ENCODE measurements at regions not wholly inside any gene's neighbourhood (a gene's known extent, or its start where the extent isn't known, plus 50 kb on each side); places are given as distances from the start of the nearest gene placed in this dataset.

- intact Hi-C loops (cut with micrococcal nuclease; ENCODE audit: unreplicated experiment): no loop called here
- H3K79me2 ChIP-seq (ENCODE audit: low read depth): no peaks in the 10 kb centered on the region
- no TSS peak for BruUV-seq (replicated peaks)
- no peaks in the 10 kb centered on the region for H3K4me1 ChIP-seq (replicated peaks; ENCODE audit: insufficient read depth)
- no peaks in the 10 kb centered on the region for H4K20me1 ChIP-seq (ENCODE audit: insufficient read depth)
- H2AFZ ChIP-seq: no peak overlapping the region
- no peak overlapping the region for H3K4me2 ChIP-seq
- POLR2A ChIA-PET (ENCODE audit: unreplicated experiment): no interaction called here
- no peak overlapping the region for H3K4me3 ChIP-seq
- no peak for TF ChIP-seq CTCF (conservative IDR thresholded peaks at IDR 0.05)
- H3K27me3 ChIP-seq (ENCODE audit: insufficient read depth, low read depth): no peaks in the 10 kb centered on the region
- no peak for DNase-seq
- H3K9me2 ChIP-seq (ENCODE audit: insufficient read depth): no peaks in the 10 kb centered on the region
- H3F3A ChIP-seq (ENCODE audit: insufficient read depth, low read depth): no peaks in the 10 kb centered on the region
- no peak overlapping the region for H3K27ac ChIP-seq
- no peaks in the 10 kb centered on the region for H3K36me3 ChIP-seq (ENCODE audit: low read depth)
- CTCF ChIA-PET: no interaction called here
- H3K9me3 ChIP-seq (ENCODE audit: insufficient read depth, low read depth): no peaks in the 10 kb centered on the region
Observed at GRCh38 chr10:112095731-112096130, 87.8 kb downstream of the GPAM start.

- H3K4me3 ChIP-seq: no peak overlapping the region
- H3K9me2 ChIP-seq (ENCODE audit: insufficient read depth): no peaks in the 10 kb centered on the region
- no TSS peak for BruUV-seq (replicated peaks)
- ChIA-PET POLR2A (ENCODE audit: unreplicated experiment) (no interaction called here), CTCF (no interaction called here)
- no peak overlapping the region for H2AFZ ChIP-seq
- TF ChIP-seq CTCF (conservative IDR thresholded peaks at IDR 0.05) (no peak), EZH2 (IDR thresholded peaks at IDR 0.05; ENCODE audit: low read depth) (no peak)
- H3K27ac ChIP-seq: no peak overlapping the region
- no peaks in the 10 kb centered on the region for H3F3A ChIP-seq (ENCODE audit: insufficient read depth, low read depth)
- H3K4me2 ChIP-seq: no peak overlapping the region
- intact Hi-C loops (cut with micrococcal nuclease; ENCODE audit: unreplicated experiment): no loop called here
- DNase-seq: no peak
- H3K4me1 ChIP-seq (replicated peaks; ENCODE audit: insufficient read depth): no peaks in the 10 kb centered on the region
- H4K20me1 ChIP-seq (ENCODE audit: insufficient read depth): no peaks in the 10 kb centered on the region
- no peaks in the 10 kb centered on the region for H3K36me3 ChIP-seq (ENCODE audit: low read depth)
- H3K9me3 ChIP-seq (ENCODE audit: insufficient read depth, low read depth): no peaks in the 10 kb centered on the region
- no peaks in the 10 kb centered on the region for H3K79me2 ChIP-seq (ENCODE audit: low read depth)
- H3K27me3 ChIP-seq (ENCODE audit: insufficient read depth, low read depth): no peaks in the 10 kb centered on the region
Observed at GRCh38 chr10:112098682-112099081, 84.9 kb downstream of the GPAM start.
